EL (cell line): ENCODE measurements at regions not wholly inside any gene's neighbourhood (a gene's known extent, or its start where the extent isn't known, plus 50 kb on each side); places are given as distances from the start of the nearest gene placed in this dataset.

Experiments used
- DNase-seq: peaks from one replicate; pipeline ENCODE4 v3.0.0-alpha.2; 2016

DNA sequence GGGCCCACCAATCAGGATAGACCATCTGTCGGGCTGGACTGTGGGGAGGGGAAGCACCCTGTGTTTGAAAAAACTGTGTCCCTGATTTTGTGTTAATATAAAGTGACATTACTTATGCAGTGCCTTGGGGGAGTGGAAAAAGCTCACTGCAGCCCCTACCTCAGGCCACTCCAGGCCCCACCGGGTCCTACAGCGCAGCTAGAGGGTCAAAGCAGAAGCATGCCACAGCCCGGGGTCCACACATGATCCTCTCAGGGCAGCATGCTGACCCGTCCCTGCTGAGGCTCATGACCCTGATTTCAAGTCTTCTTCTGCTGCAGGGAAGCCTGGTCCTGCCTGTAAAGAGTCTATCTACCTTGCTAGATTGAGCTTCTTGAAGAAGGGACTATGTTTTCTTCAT, 133.0 kb upstream of the PLCB4 start:
- no peak for DNase-seq

DNA sequence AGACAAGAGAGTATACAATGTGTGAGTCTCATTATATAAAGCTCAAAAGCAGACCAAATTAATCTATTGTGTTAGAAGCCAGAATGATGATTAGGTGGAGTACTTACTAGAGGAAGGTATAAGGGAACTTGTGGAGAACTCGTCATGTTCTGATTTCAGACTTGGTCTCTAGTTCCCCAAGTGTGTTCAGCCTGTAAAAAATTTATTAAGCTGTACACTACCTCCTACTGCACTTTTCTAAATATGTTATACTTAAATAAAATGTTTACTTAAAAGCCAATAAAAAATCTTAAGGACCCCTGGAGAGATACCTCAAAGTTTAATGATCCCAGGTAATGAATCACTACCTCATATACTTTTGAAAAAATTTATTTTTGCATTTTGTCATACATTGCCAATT, 130.4 kb upstream of the PLCB4 start:
- no peak for DNase-seq

- no peak for DNase-seq
Observed at GRCh38 chr20:8940326-8940725, 128.6 kb upstream of the PLCB4 start.

DNA sequence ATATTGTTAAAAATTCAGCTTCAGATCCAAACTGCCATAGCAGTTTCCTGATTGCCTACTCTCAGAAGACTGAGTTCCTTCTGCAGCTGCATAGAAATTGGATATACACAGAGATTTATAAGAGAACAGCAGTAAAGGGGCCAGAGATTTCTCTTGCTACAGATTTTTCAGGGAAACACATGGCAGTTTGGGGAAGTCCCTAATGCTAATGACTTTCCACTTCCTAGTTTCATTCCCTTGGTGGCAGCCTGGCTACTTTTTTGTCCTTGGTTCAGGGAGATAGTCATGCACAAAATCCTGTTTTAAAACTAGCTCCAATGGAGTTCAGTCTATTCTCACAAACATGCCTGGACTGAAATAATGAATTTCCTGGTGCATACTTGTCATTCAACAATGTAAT, 125.3 kb upstream of the PLCB4 start:
- no peak for DNase-seq

DNA sequence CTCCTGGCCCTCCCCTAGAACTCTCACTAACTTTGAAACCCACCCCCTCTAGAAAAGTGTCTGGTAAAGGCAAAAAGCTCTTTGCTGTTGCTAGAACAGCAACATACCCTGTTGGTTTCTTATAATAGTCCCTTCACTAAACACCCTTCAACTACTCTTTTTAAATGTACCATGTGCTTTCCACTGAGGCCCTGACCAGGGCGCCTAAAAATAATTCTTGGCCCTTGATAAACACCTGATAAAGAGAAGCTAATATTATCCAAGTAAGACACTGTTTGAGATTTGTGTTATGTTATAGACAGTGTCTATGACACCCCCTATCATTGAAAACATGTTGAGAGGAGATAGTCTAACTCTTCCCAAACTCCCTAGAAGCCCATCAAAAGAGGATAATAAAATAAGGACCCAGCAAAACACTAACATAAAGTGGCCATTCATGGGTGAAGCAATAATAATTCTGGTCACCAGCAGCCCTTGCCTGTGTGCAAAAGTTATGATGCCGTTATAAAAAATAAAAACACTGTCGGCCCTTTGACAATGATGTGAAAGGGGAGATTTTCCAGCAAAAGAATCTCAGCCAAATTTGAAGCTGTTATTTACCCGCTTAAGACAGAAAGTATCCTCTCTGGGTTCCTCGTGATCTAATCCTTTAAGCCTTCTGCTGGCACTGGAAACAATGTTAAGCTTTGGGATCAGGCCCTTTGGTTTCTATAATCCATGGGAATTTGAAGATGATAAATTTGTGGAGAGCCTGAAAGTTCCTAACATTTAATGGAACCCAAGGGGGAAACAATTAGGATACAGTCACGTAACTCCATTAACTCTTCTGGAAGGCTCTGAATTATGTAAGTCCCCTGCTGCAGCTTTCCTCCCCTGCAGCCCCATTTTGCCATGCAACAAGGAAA, 122.6 kb upstream of the PLCB4 start:
- DNase-seq: no peak

DNA sequence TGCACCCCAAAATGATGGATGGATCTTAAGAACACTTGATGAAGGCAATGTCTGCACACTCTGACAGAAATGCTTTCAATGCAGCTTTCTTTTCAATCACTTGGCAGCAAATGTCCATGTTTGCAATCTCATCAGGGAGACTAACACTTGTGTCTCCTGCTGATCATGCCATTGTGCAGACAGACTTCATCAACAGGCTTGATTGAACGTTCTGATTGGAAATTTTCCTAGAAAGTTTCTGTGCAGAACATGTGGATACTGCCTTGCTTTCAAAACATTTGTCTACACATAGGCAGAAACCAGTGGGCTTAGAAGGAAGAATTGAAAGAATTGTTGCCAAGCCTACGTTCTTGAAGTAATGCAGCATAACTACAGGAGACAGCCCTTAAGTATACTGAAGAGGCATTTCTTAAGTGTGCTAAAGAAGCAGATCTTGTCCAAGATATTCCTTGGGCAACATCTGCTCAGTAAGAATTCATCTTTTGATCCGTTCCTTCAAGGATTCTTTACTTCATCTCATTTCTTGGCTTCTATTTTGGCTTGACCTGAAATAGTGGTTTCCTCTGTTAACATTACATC, 120.4 kb upstream of the PLCB4 start:
- no peak for DNase-seq

- no peak for DNase-seq
Observed at GRCh38 chr20:8951164-8951563, 117.7 kb upstream of the PLCB4 start.

DNA sequence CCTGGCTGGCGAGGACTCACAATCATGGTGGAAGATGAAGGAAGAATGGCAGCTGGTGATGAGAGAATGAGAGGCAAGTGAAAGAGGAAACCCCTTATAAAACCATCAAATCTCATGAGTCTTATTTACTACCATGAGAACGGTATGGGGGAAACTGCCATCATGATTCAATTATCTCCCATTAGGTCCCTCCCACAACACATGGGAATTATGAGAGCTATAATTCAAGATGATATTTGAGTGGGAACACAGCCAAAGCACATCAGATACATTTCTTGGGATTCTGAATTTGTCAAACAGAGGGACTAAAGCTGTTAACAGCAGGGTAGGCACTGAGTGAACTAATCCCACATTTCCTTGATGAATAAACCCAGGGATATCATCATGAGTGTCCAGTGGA, 116.2 kb upstream of the PLCB4 start:
- no peak for DNase-seq

GRCh38 chr20:8953300-8953699, 115.6 kb upstream of the PLCB4 start:
- no peak for DNase-seq

- no peak for DNase-seq
Observed at GRCh38 chr20:8960241-8960640, 108.6 kb upstream of the PLCB4 start.

DNA sequence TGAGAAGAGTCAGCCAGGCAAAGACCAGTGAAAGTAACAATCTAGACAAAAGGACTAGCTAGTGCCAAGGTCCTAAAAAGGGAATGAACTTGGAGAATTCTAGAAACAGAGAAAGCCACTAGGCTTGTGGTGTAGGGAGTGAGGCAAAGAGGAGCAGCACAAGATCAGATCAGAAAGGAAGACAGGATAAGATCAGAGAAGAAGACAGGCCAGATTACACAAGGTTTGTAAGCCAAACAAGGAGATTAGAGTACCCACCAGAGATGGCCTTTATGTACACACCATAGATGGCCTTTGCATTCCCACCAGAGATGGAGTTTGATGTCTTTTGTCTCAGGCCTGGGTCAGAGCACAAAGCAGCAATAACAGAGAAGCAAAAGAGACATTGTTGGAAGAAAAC, 105.6 kb upstream of the PLCB4 start:
- no peak for DNase-seq

GRCh38 chr20:8964959-8965562, 103.8 kb upstream of the PLCB4 start:
- no peak for DNase-seq

- peak; percentile 5 for DNase-seq
Observed at GRCh38 chr20:8967641-8968245, 101.1 kb upstream of the PLCB4 start.

DNA sequence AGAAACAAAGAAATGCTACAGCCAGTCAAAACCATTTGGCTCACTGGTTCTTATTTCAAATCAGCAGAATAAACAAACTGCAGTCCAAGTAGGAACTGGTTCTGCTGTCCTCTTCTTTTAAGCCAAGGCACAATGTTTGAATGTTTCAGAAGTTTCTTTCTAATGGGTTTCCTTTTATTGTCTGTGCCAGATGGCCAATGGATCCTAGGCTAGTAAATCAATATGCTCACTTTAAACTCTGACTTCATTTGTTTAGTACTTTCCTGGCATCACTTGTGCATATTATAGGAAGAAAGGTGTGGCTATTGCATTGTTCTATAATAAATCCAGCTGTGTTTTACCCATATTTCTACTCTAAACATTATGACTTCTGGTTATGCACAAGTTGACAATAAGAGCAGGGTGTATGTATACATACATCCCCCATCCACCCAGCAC, 99.7 kb upstream of the PLCB4 start:
- no peak for DNase-seq

GRCh38 chr20:8971669-8972316, 97.1 kb upstream of the PLCB4 start:
- no peak for DNase-seq

DNA sequence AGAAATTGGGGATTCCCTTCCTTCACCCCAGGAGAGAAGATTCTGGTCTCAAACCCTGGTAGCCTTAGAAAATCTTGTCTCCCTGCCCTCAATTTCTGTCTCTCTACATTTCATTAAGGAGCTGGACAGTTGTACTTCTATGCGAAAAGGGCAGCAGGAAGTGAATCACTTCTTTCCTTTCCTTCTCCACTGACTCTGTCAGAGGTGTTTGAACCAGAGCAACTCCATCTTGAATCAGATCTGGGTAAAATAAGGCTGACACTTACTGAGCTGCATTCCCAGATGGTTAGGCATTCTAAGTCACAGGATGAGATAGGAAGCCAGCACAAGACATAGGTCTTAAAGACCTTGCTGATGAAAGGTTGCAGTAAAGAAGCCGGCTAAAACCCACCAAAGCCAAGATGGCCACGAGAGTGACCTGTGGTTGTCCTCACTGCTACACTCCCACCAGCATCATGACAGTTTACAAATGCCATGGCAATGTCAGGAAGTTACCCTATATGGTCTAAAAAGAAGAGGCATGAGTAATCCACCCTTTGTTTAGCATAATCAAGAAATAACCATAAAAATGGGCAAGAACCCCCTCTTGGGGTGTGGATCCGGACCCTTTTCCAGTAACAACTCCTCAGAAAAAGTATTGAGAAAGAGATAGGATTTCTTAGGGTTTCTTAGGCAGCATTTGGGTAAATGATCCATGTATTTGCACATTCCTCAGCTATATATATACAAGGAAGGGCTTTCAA, 95.8 kb upstream of the PLCB4 start:
- DNase-seq: no peak

- DNase-seq: no peak
Observed at GRCh38 chr20:8974009-8974708, 94.7 kb upstream of the PLCB4 start.

GRCh38 chr20:8981482-8981881, 87.4 kb upstream of the PLCB4 start:
- no peak for DNase-seq

- no peak for DNase-seq
Observed at GRCh38 chr20:8983478-8984345, 85.2 kb upstream of the PLCB4 start.

- no peak for DNase-seq
Observed at GRCh38 chr20:8986631-8987030, 82.3 kb upstream of the PLCB4 start.

DNA sequence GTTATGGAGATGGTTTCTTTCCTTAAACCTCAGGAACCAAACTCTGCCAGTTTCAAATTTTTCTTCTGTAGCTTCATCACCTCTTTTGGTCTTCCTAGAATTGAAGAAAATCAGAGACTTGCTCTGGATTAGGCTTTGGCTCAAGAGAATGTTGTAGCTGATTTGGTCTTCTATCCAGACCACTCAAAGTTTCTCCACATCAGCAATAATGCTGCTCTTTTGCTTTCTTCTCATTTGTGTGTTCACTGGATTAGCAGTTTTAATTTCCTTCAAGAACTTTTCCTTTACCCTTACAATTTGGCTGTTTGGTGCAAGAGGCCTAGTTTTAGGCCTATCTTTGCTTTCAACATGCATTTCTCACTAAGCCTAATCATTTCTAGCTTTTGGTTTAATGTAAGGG, 78.1 kb upstream of the PLCB4 start:
- no peak for DNase-seq
